WTC11 (cell line): ENCODE measurements at regions not wholly inside any gene's neighbourhood (a gene's known extent, or its start where the extent isn't known, plus 50 kb on each side); places are given as distances from the start of the nearest gene placed in this dataset.

Experiments used
- ATAC-seq: fragments of 200-7000 bp; cut with Tn5 transposase; 2 replicates; pipeline ENCODE4 v1.10.0; 2021; ENCODE audit warnings: mild to moderate bottlenecking, moderate library complexity
- CTCF ChIA-PET: fragments of 300-600 bp; sonication (Branson Sonifier 250); formaldehyde crosslinking; loops from one replicate; lab custom pipeline; 2021; ENCODE audit warnings: antibody characterized with exemption; lab: Charles Lee
- POLR2A ChIA-PET: fragments of 350-600 bp; sonication (Branson Sonifier 250); formaldehyde crosslinking; loops from one replicate; lab custom pipeline; 2021; ENCODE audit warnings: antibody characterized with exemption; lab: Charles Lee
- DNase-seq: peaks from one replicate; pipeline ENCODE4 v3.0.0; 2021; ENCODE audit warnings: low spot score
- H3K27ac Mint-ChIP-seq: 2 replicates; pipeline ENCODE4 v1.8.0; 2021; ENCODE audit warnings: mixed read lengths
- H3K27me3 Mint-ChIP-seq: 2 replicates; pipeline ENCODE4 v1.8.0; 2021; ENCODE audit warnings: low read depth, mild to moderate bottlenecking, moderate library complexity, mixed read lengths
- H3K36me3 Mint-ChIP-seq: 2 replicates; pipeline ENCODE4 v1.8.0; 2021; ENCODE audit warnings: mixed read lengths
- H3K4me1 Mint-ChIP-seq: 2 replicates; pipeline ENCODE4 v1.8.0; 2022; ENCODE audit warnings: mixed read lengths
- H3K4me3 Mint-ChIP-seq: 2 replicates; pipeline ENCODE4 v1.8.0; 2021; ENCODE audit warnings: mild to moderate bottlenecking, moderate library complexity, mixed read lengths
- H3K9me3 Mint-ChIP-seq: 2 replicates; pipeline ENCODE4 v1.8.0; 2021; ENCODE audit warnings: mixed read lengths
- CTCF ChIP-seq: fragments of 200-600 bp; IDR thresholded peaks from 2 replicates; pipeline ENCODE4 v1.8.0; 2022; ENCODE audit warnings: antibody characterized with exemption
- E2F1 ChIP-seq: sonication (generic); formaldehyde crosslinking; IDR thresholded peaks from 2 replicates; pipeline ENCODE4 v1.8.0; 2022; ENCODE audit warnings: mild to moderate bottlenecking, missing genetic modification reagents
- E2F5 ChIP-seq: sonication (generic); formaldehyde crosslinking; IDR thresholded peaks from 2 replicates; pipeline ENCODE4 v1.8.1; 2022; ENCODE audit warnings: mild to moderate bottlenecking, moderate library complexity, missing genetic modification reagents
- EMX1 ChIP-seq: fragments of 250-450 bp; sonication (Bioruptor Pico); IDR thresholded peaks from 2 replicates; pipeline ENCODE4 v1.8.0; 2021; ENCODE audit warnings: mild to moderate bottlenecking
- FOXJ3 ChIP-seq: sonication (generic); formaldehyde crosslinking; IDR thresholded peaks from 2 replicates; pipeline ENCODE4 v1.9.0; 2021; ENCODE audit warnings: missing genetic modification reagents, mild to moderate bottlenecking, borderline replicate concordance
- GABPB1 ChIP-seq: sonication (generic); formaldehyde crosslinking; IDR thresholded peaks from 2 replicates; pipeline ENCODE4 v1.8.1; 2023; ENCODE audit warnings: mild to moderate bottlenecking, missing genetic modification reagents
- GRHL2 ChIP-seq: fragments of 250-450 bp; sonication (Bioruptor Pico); IDR thresholded peaks from 2 replicates; pipeline ENCODE4 v1.8.0; 2022; ENCODE audit warnings: mild to moderate bottlenecking, moderate library complexity; ENCODE audit not compliant: insufficient replicate concordance, severe bottlenecking
- HMGA2 ChIP-seq: fragments of 250-450 bp; sonication (Bioruptor Pico); IDR thresholded peaks from 2 replicates; pipeline ENCODE4 v1.4.0; 2021; ENCODE audit warnings: mild to moderate bottlenecking, moderate library complexity
- JUN ChIP-seq: sonication (generic); formaldehyde crosslinking; IDR thresholded peaks from 2 replicates; pipeline ENCODE4 v1.8.0; 2023; ENCODE audit warnings: mild to moderate bottlenecking, missing genetic modification reagents
- MAX ChIP-seq: sonication (generic); formaldehyde crosslinking; IDR thresholded peaks from 2 replicates; pipeline ENCODE4 v1.8.0; 2022; ENCODE audit warnings: mild to moderate bottlenecking, missing genetic modification reagents
- MLX ChIP-seq: sonication (generic); formaldehyde crosslinking; IDR thresholded peaks from 2 replicates; pipeline ENCODE4 v1.8.1; 2023; ENCODE audit warnings: mild to moderate bottlenecking, missing genetic modification reagents, moderate library complexity
- MYBL2 ChIP-seq: sonication (generic); formaldehyde crosslinking; IDR thresholded peaks from 2 replicates; pipeline ENCODE4 v1.8.1; 2023; ENCODE audit warnings: mild to moderate bottlenecking, moderate library complexity, missing genetic modification reagents
- NFYB ChIP-seq: sonication (generic); formaldehyde crosslinking; conservative IDR thresholded peaks from 2 replicates; pipeline ENCODE4 v1.8.0; 2022; ENCODE audit warnings: low read depth, missing genetic modification reagents
- NR1H2 ChIP-seq: sonication (generic); formaldehyde crosslinking; IDR thresholded peaks from 2 replicates; pipeline ENCODE4 v1.9.0; 2021; ENCODE audit warnings: mild to moderate bottlenecking, moderate library complexity, missing genetic modification reagents
- NR2C2 ChIP-seq: sonication (generic); formaldehyde crosslinking; IDR thresholded peaks from 2 replicates; pipeline ENCODE4 v1.8.0; 2022; ENCODE audit warnings: mild to moderate bottlenecking, missing genetic modification reagents
- SMAD3 ChIP-seq: sonication (generic); formaldehyde crosslinking; IDR thresholded peaks from 2 replicates; pipeline ENCODE4 v1.8.0; 2022; ENCODE audit warnings: missing genetic modification reagents, mild to moderate bottlenecking, borderline replicate concordance
- TCF7 ChIP-seq: sonication (generic); formaldehyde crosslinking; IDR thresholded peaks from 2 replicates; pipeline ENCODE4 v1.8.0; 2022; ENCODE audit warnings: mild to moderate bottlenecking, low read depth, missing genetic modification reagents, moderate library complexity
- TEAD1 ChIP-seq: sonication (generic); formaldehyde crosslinking; IDR thresholded peaks from 2 replicates; pipeline ENCODE4 v1.8.0; 2022; ENCODE audit warnings: mild to moderate bottlenecking, missing genetic modification reagents
- TEAD4 ChIP-seq: sonication (generic); formaldehyde crosslinking; IDR thresholded peaks from 2 replicates; pipeline ENCODE4 v1.8.0; 2022; ENCODE audit warnings: mild to moderate bottlenecking, missing genetic modification reagents
- ZBTB43 ChIP-seq: sonication (generic); formaldehyde crosslinking; IDR thresholded peaks from 2 replicates; pipeline ENCODE4 v1.8.1; 2023; ENCODE audit warnings: mild to moderate bottlenecking, missing genetic modification reagents
- ZNF671 ChIP-seq: fragments of 250-450 bp; sonication (Bioruptor Pico); IDR thresholded peaks from 2 replicates; pipeline ENCODE4 v1.8.0; 2021; ENCODE audit warnings: mild to moderate bottlenecking
- TF ChIP-seq, protein P1 (sequence below): sonication (generic); formaldehyde crosslinking; IDR thresholded peaks from 2 replicates; pipeline ENCODE4 v1.8.0; 2022; ENCODE audit warnings: mild to moderate bottlenecking, missing genetic modification reagents
- TF ChIP-seq, protein P2 (sequence below): sonication (generic); formaldehyde crosslinking; IDR thresholded peaks from 2 replicates; pipeline ENCODE4 v1.8.1; 2022; ENCODE audit warnings: low read depth, mild to moderate bottlenecking, moderate library complexity, missing genetic modification reagents, borderline replicate concordance
- TF ChIP-seq, protein P3 (sequence below): sonication (generic); formaldehyde crosslinking; IDR thresholded peaks from 2 replicates; pipeline ENCODE4 v1.8.1; 2022; ENCODE audit warnings: low read depth, missing genetic modification reagents, borderline replicate concordance

GRCh38 chr2:235348329-235348728, 145.5 kb upstream of the AGAP1 start:
- H3K27ac Mint-ChIP-seq = no peak overlapping the region
- POLR2A ChIA-PET = interaction anchor here (0.5 kb wide), 1 partner anchor 73 kb away, joined by 6 read pairs; no protein-coding TSS in a partner anchor
- no peak for TF ChIP-seq MLX
- TF ChIP-seq CTCF = no peak
- TF ChIP-seq GABPB1 = no peak
- no peak for TF ChIP-seq E2F1
- no peak for TF ChIP-seq ZNF671 (CRISPR knock-in tag)
- TF ChIP-seq, protein P1, sequence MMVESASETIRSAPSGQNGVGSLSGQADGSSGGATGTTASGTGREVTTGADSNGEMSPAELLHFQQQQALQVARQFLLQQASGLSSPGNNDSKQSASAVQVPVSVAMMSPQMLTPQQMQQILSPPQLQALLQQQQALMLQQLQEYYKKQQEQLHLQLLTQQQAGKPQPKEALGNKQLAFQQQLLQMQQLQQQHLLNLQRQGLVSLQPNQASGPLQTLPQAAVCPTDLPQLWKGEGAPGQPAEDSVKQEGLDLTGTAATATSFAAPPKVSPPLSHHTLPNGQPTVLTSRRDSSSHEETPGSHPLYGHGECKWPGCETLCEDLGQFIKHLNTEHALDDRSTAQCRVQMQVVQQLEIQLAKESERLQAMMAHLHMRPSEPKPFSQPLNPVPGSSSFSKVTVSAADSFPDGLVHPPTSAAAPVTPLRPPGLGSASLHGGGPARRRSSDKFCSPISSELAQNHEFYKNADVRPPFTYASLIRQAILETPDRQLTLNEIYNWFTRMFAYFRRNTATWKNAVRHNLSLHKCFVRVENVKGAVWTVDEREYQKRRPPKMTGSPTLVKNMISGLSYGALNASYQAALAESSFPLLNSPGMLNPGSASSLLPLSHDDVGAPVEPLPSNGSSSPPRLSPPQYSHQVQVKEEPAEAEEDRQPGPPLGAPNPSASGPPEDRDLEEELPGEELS (CRISPR knock-in tag) = no peak
- no peak for TF ChIP-seq SMAD3
- TF ChIP-seq NFYB (CRISPR knock-in tag) = no peak
- no peak for TF ChIP-seq E2F5 (CRISPR knock-in tag)
- no peak for TF ChIP-seq MAX (CRISPR knock-in tag)
- no peak for TF ChIP-seq ZBTB43
- no peak for TF ChIP-seq MYBL2 (CRISPR knock-in tag)
- TF ChIP-seq GRHL2 = no peak
- TF ChIP-seq, protein P2, sequence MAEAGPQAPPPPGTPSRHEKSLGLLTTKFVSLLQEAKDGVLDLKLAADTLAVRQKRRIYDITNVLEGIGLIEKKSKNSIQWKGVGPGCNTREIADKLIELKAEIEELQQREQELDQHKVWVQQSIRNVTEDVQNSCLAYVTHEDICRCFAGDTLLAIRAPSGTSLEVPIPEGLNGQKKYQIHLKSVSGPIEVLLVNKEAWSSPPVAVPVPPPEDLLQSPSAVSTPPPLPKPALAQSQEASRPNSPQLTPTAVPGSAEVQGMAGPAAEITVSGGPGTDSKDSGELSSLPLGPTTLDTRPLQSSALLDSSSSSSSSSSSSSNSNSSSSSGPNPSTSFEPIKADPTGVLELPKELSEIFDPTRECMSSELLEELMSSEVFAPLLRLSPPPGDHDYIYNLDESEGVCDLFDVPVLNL (CRISPR knock-in tag) = no peak
- TF ChIP-seq FOXJ3 = no peak
- TF ChIP-seq, all 79 proteins: peak for 0
- Mint-ChIP-seq H3K4me3 (no peak overlapping the region), H3K4me1 (no peaks in the 10 kb centered on the region), H3K27me3 (no peaks in the 10 kb centered on the region; the same call in 1 of the 2 replicates), H3K36me3 (no peaks in the 10 kb centered on the region), H3K9me3 (peaks cover 9% of the 10 kb centered on the region)
- DNase-seq = no peak
- CTCF ChIA-PET = no interaction called here
- no peak for ATAC-seq

DNA sequence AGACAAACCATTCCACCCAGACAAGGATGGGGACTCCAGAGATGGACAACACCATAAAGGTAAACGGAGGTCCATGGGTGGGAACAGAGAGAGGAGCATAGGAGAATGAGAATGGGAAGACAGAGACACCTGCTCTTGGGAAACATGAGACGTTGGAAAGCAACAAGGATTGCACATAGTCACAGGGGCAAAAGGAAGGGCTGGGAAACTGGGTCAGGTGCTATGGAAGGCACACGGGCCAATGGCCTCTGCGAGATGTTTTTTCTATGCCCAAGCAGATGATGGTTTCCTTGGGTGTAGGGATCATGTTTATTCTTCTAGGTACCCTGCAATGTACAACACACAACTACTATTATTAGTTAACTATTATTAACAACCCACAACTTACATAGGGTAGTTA, 143.6 kb upstream of the AGAP1 start:
- peaks cover 9% of the 10 kb centered on the region for H3K9me3 Mint-ChIP-seq
- CTCF ChIA-PET = no interaction called here
- H3K36me3 Mint-ChIP-seq = no peaks in the 10 kb centered on the region
- POLR2A ChIA-PET = no interaction called here
- no peak overlapping the region for H3K4me3 Mint-ChIP-seq
- no peak for DNase-seq
- H3K27ac Mint-ChIP-seq = no peak overlapping the region
- no peak for ATAC-seq
- H3K27me3 Mint-ChIP-seq = no peaks in the 10 kb centered on the region; the same call in 1 of the 2 replicates
- peaks cover 5% of the 10 kb centered on the region for H3K4me1 Mint-ChIP-seq
- no peak for TF ChIP-seq NR1H2 (CRISPR knock-in tag)
- no peak for TF ChIP-seq HMGA2 (CRISPR knock-in tag)
- TF ChIP-seq, protein P1 (CRISPR knock-in tag) = no peak
- no peak for TF ChIP-seq ZNF671 (CRISPR knock-in tag)
- no peak for TF ChIP-seq TEAD4 (CRISPR knock-in tag)
- no peak for TF ChIP-seq JUN (CRISPR knock-in tag)
- TF ChIP-seq NR2C2 = no peak
- TF ChIP-seq, protein P3, sequence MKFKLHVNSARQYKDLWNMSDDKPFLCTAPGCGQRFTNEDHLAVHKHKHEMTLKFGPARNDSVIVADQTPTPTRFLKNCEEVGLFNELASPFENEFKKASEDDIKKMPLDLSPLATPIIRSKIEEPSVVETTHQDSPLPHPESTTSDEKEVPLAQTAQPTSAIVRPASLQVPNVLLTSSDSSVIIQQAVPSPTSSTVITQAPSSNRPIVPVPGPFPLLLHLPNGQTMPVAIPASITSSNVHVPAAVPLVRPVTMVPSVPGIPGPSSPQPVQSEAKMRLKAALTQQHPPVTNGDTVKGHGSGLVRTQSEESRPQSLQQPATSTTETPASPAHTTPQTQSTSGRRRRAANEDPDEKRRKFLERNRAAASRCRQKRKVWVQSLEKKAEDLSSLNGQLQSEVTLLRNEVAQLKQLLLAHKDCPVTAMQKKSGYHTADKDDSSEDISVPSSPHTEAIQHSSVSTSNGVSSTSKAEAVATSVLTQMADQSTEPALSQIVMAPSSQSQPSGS (CRISPR knock-in tag) = no peak
- no peak for TF ChIP-seq EMX1 (CRISPR knock-in tag)
- TF ChIP-seq TEAD1 (CRISPR knock-in tag) = no peak
- TF ChIP-seq TCF7 (CRISPR knock-in tag) = no peak
